GM12873 (cell line): ENCODE measurements at regions not wholly inside any gene's neighbourhood (a gene's known extent, or its start where the extent isn't known, plus 50 kb on each side); places are given as distances from the start of the nearest gene placed in this dataset.

ENCODE experiments used
- CTCF ChIP-seq: IDR thresholded peaks from 2 replicates; pipeline ENCODE4 v1.5.1; 2012; ENCODE audit warnings: low read depth, mild to moderate bottlenecking, moderate library complexity, low read length, control low read depth; ENCODE audit not compliant: insufficient read depth; ENCODE audit errors: missing control alignments

DNA sequence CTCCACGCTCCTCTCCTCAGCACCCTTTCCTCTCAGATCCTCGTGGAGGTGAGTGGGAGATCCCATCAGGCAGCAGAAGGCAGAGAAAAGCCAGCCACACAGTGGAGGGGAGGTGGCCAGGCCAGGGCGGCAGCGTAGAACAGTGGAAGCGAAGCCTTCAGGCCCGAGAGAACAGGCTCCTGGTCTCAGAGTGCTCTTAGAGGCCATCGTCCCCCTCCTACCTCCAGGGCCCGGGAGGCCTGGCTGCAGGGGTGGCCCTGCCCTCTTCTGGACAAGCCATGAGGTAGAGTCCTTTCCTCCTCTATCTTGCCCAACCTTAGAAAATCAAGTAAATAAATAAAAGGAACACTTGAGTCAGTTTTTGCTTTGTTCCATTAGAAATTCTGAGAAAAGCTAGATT, 202.0 kb downstream of the KATNAL1 start:
- TF ChIP-seq CTCF, result no peak

- TF ChIP-seq CTCF, result no peak
Measured at GRCh38 chr13:30103161-30103840, 204.1 kb downstream of the KATNAL1 start.

DNA sequence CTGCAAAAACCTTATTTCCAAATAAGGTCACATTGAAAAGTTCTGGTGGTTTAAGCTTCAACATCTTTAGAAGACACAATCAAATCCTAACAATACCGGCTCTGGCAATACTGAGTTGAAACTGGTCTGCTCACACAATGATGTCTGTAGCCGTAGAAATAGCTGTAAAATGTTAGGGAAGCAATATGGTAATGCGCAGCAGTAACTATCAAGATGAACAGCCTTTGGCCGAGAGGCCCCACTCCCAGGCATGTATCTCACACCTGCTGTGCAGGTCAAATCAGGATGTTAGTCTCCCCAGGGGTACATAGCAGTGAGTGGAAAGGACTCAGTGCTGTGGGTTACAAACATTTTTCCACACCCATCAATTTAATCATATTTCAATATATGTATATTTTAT, 207.1 kb downstream of the KATNAL1 start:
- TF ChIP-seq CTCF, result no peak

DNA sequence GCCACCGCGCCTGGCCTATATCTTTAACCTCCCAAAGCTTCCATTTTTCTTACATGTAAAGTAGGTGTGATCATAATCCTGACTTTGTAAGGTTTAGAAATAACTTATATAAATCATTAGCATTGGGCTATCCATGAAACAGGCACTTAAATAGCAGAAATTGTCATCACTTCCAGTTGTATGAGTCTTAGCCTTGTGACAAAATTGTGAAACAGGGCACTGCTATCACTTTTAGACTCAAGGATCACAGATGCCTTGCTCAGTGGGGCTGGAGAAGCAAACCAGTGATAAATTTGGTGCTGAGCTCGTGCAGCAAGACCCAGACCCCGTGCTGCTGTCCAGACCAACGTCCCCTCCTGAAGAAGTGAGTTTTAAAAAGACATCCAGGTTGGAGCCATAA, 209.7 kb downstream of the KATNAL1 start:
- TF ChIP-seq CTCF, result no peak

DNA sequence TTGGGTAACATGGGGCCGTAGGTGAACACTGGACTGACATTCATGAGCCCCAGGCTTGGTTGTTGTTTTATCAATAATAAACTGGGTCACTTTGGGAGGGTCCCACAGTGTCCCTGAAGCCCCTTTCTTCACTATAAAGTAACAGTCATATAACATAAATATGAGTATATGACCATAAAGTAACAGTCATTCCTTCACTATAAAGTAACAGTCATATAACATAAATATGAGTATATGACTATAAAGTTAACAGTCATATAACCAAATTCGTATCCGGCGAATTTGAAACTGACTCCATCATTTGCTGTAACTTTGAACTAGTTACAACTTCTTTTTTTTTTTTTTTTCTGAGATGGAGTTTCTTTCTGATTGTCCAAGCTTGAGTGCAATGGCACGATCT, 210.3 kb downstream of the KATNAL1 start:
- TF ChIP-seq CTCF, result no peak

- TF ChIP-seq CTCF, result no peak
Measured at GRCh38 chr13:30094015-30094414, 213.3 kb downstream of the KATNAL1 start.

- TF ChIP-seq CTCF, result no peak
Measured at GRCh38 chr13:30093236-30093635, 214.1 kb downstream of the KATNAL1 start.

- no peak for TF ChIP-seq CTCF
Measured at GRCh38 chr13:30091691-30092090, 215.7 kb downstream of the KATNAL1 start.
